ENCODE measurements at regions not wholly inside any gene's neighbourhood (a gene's known extent, or its start where the extent isn't known, plus 50 kb on each side); places are given as distances from the start of the nearest gene placed in this dataset.

GRCh38 chr15:87326269-87326668 is 930.3 kb downstream of the NTRK3 start:
- Histone ChIP-seq H3K9me3 (peaks cover 0 to 12% (median 0%) of the 10 kb centered on the region in 8 donors), H3K27me3 (replicated peaks in 1 of 7) (no peaks in the 10 kb centered on the region), H3K4me1 (no peaks in the 10 kb centered on the region), H3K36me3 (no peaks in the 10 kb centered on the region), H3K27ac (no peak overlapping the region), H3K4me3 (no peak overlapping the region)
- no peak for DNase-seq
- no peak for TF ChIP-seq CTCF (IDR thresholded peaks at IDR 0.05 in 8 of 11, conservative IDR thresholded peaks at IDR 0.05 in 3 of 11)
- TF ChIP-seq POLR2A (IDR thresholded peaks at IDR 0.05) = no peak
- TF ChIP-seq POLR2AphosphoS5 (IDR thresholded peaks at IDR 0.05) = no peak
- 19 to 41% (median 30%) methylated on average over 1 of the region's 1 CpG for WGBS, 5 donors
- intact Hi-C loops (cut with DNase I; ENCODE audit: low total_unique reads) = no loop called here

GRCh38 chr15:87322870-87323269 is 933.7 kb downstream of the NTRK3 start:
- Histone ChIP-seq H3K27me3 (replicated peaks in 1 of 7) (no peaks in the 10 kb centered on the region), H3K36me3 (no peaks in the 10 kb centered on the region), H3K4me1 (no peaks in the 10 kb centered on the region), H3K9me3 (peaks cover 0 to 5% (median 0%) of the 10 kb centered on the region in 8 donors), H3K27ac (no peak overlapping the region), H3K4me3 (no peak overlapping the region)
- no peak for DNase-seq
- TF ChIP-seq CTCF (IDR thresholded peaks at IDR 0.05 in 8 of 11, conservative IDR thresholded peaks at IDR 0.05 in 3 of 11) (no peak), POLR2A (IDR thresholded peaks at IDR 0.05) (no peak), POLR2AphosphoS5 (IDR thresholded peaks at IDR 0.05) (no peak)
- WGBS, 5 donors = 41 to 64% (median 56%) methylated on average over 1 of the region's 1 CpG
- intact Hi-C loops (cut with DNase I; ENCODE audit: low total_unique reads) = no loop called here

- Histone ChIP-seq H3K9me3 (peaks cover 0 to 4% (median 0%) of the 10 kb centered on the region in 8 donors), H3K36me3 (no peaks in the 10 kb centered on the region), H3K4me3 (no peak overlapping the region), H3K4me1 (no peaks in the 10 kb centered on the region), H3K27ac (no peak overlapping the region), H3K27me3 (replicated peaks in 1 of 7) (no peaks in the 10 kb centered on the region)
- TF ChIP-seq CTCF (IDR thresholded peaks at IDR 0.05 in 8 of 11, conservative IDR thresholded peaks at IDR 0.05 in 3 of 11) (no peak), POLR2A (IDR thresholded peaks at IDR 0.05) (no peak), POLR2AphosphoS5 (IDR thresholded peaks at IDR 0.05) (no peak)
- DNase-seq = no peak
- intact Hi-C loops (cut with DNase I; ENCODE audit: low total_unique reads) = no loop called here
- 82 to 100% (median 96%) methylated on average over 1 of the region's 1 CpG for WGBS, 5 donors
Measured at GRCh38 chr15:87322265-87322664, 934.3 kb downstream of the NTRK3 start.

- Histone ChIP-seq H3K27ac (no peak overlapping the region), H3K27me3 (replicated peaks in 1 of 7) (no peaks in the 10 kb centered on the region), H3K4me1 (no peaks in the 10 kb centered on the region), H3K36me3 (no peaks in the 10 kb centered on the region), H3K9me3 (no peaks in the 10 kb centered on the region), H3K4me3 (no peak overlapping the region)
- no peak for DNase-seq
- TF ChIP-seq POLR2A (IDR thresholded peaks at IDR 0.05) (no peak), POLR2AphosphoS5 (IDR thresholded peaks at IDR 0.05) (no peak), CTCF (IDR thresholded peaks at IDR 0.05 in 8 of 11, conservative IDR thresholded peaks at IDR 0.05 in 3 of 11) (no peak)
- intact Hi-C loops (cut with DNase I; ENCODE audit: low total_unique reads) = no loop called here
- WGBS, 5 donors = 52 to 70% (median 59%) methylated on average over 3 of the region's 3 CpGs
Measured at GRCh38 chr15:87317900-87318299, 938.6 kb downstream of the NTRK3 start.
